ENCODE measurements at regions not wholly inside any gene's neighbourhood (a gene's known extent, or its start where the extent isn't known, plus 50 kb on each side); places are given as distances from the start of the nearest gene placed in this dataset.
A peak's percentile ranks its signal among the peaks of the same experiment; 100 is the strongest.

GRCh38 chr14:61102549-61103466 lies 121.8 kb downstream of the SLC38A6 start:
- H3K27me3 ChIP-seq (ENCODE audit: control insufficient read depth in 2 of 2, insufficient read depth in 2 of 2, low read length in 2 of 2), result no peaks in the 10 kb centered on the region
- no peaks in the 10 kb centered on the region for H3K9me3 ChIP-seq (ENCODE audit: control insufficient read depth in 2 of 2, low read length in 2 of 2)
- no peak overlapping the region for H3K4me3 ChIP-seq (ENCODE audit: low read length in 2 of 2)
- no peaks in the 10 kb centered on the region for H3K36me3 ChIP-seq (ENCODE audit: control insufficient read depth in 2 of 2, insufficient read depth in 2 of 2, low read length in 2 of 2)
- no peak overlapping the region for H3K9ac ChIP-seq (ENCODE audit: low read depth in 1 of 2, low read length in 2 of 2)
- H3K27ac ChIP-seq (ENCODE audit: low read depth in 2 of 2, low read length in 2 of 2), result peak overlapping the region in 1 of 2 donors; percentile 18
- peaks cover 4 to 9% of the 10 kb centered on the region in 2 donors for H3K4me1 ChIP-seq (ENCODE audit: control insufficient read depth in 2 of 2, insufficient read depth in 2 of 2, low read length in 2 of 2)

Data from mucosa of rectum (tissue), 2 donors.